ENCODE measurements at regions not wholly inside any gene's neighbourhood (a gene's known extent, or its start where the extent isn't known, plus 50 kb on each side); places are given as distances from the start of the nearest gene placed in this dataset.

- TF ChIP-seq POLR2AphosphoS5 (IDR thresholded peaks at IDR 0.05) (no peak), CTCF (IDR thresholded peaks at IDR 0.05) (no peak)
Measured at GRCh38 chr2:149797030-149797429, 209.5 kb upstream of the MMADHC start.

Measured in suprapubic skin (tissue), 3 donors.